Panc1 (cell line): ENCODE measurements at regions not wholly inside any gene's neighbourhood (a gene's known extent, or its start where the extent isn't known, plus 50 kb on each side); places are given as distances from the start of the nearest gene placed in this dataset.

ENCODE experiments used
- ATAC-seq: fragments of 200-7000 bp; cut with Tn5 transposase; 2 replicates; pipeline ENCODE4 v1.9.1; 2020; ENCODE audit warnings: mild to moderate bottlenecking, moderate library complexity
- BruUV-seq: library from RNA; stranded (reverse); fragments of 400-500 nt; replicated peaks from 2 replicates; lab custom pipeline; 2021; lab: Mats Ljungman, UMichigan
- CTCF ChIA-PET: fragments of 300-600 bp; sonication (Branson Sonifier 250); formaldehyde crosslinking; loops from one replicate; lab custom pipeline; 2022; ENCODE audit warnings: antibody characterized with exemption; lab: Charles Lee
- POLR2A ChIA-PET: fragments of 300-600 bp; sonication (Branson Sonifier 250); formaldehyde crosslinking; loops from one replicate; lab custom pipeline; 2022; ENCODE audit warnings: antibody characterized with exemption; lab: Charles Lee
- DNase-seq: peaks from one replicate; pipeline ENCODE4 v3.0.0-alpha.2; 2010; ENCODE audit warnings: low read depth, low spot score
- H3K27ac ChIP-seq: 2 replicates; pipeline ENCODE4 v1.5.1; 2011; ENCODE audit warnings: mild to moderate bottlenecking, low read length, inconsistent platforms
- H3K27me3 ChIP-seq: fragments of 200-500 bp; sonication (Bioruptor generic); 2 replicates; pipeline ENCODE4 v1.6.0; 2014; ENCODE audit warnings: low read length, inconsistent platforms; ENCODE audit not compliant: control insufficient read depth, insufficient read depth
- H3K36me3 ChIP-seq: fragments of 200-500 bp; sonication (Bioruptor generic); 2 replicates; pipeline ENCODE4 v1.5.1; 2014; ENCODE audit warnings: inconsistent platforms, mild to moderate bottlenecking, low read length, moderate library complexity; ENCODE audit not compliant: control insufficient read depth, insufficient read depth
- H3K4me1 ChIP-seq: 2 replicates; pipeline ENCODE4 v1.5.1; 2011; ENCODE audit warnings: inconsistent platforms, mild to moderate bottlenecking, low read length, moderate library complexity; ENCODE audit not compliant: control insufficient read depth, insufficient read depth
- H3K4me3 ChIP-seq, 2 experiments: 2 replicates each; pipeline ENCODE4 v1.5.1; 2011 to 2012; ENCODE audit warnings: low read depth in 2 of 2, low read length in 2 of 2, mild to moderate bottlenecking in 2 of 2, inconsistent platforms in 1 of 2, moderate library complexity in 1 of 2
- H3K9me3 ChIP-seq: fragments of 200-500 bp; sonication (Bioruptor generic); 2 replicates; pipeline ENCODE4 v1.5.1; 2014; ENCODE audit warnings: low read depth, mild to moderate bottlenecking, inconsistent platforms, low read length, moderate library complexity; ENCODE audit not compliant: control insufficient read depth, insufficient read depth
- POLR2AphosphoS5 ChIP-seq: IDR thresholded peaks from 2 replicates; pipeline ENCODE4 v1.6.1; 2012; ENCODE audit warnings: mild to moderate bottlenecking, low read depth, low read length, moderate library complexity
- SIN3A ChIP-seq: IDR thresholded peaks from 2 replicates; pipeline ENCODE4 v1.6.1; 2012; ENCODE audit warnings: low read depth, mild to moderate bottlenecking, low read length, moderate library complexity, borderline replicate concordance; ENCODE audit not compliant: insufficient read depth
- TCF7L2 ChIP-seq: IDR thresholded peaks from 2 replicates; pipeline ENCODE4 v1.6.1; 2011; ENCODE audit warnings: mild to moderate bottlenecking, low read depth, low read length, inconsistent platforms
- in situ Hi-C: cut with HindIII; loops from 2 replicates; pipeline ENCODE4 v1.10.0; 2016; ENCODE audit warnings: low sequenced_read_pairs, low pct_unique_long_range_greater_than_20kb
- intact Hi-C: fragments of 100-400 bp; cut with micrococcal nuclease; formaldehyde crosslinking; loops from one replicate; pipeline ENCODE4 v1.10.0; 2022; ENCODE audit not compliant: unreplicated experiment
- TF ChIP-seq, protein P1 (sequence below), 2 experiments: IDR thresholded peaks; 2 replicates each; pipeline ENCODE4 v1.6.1; 2011 to 2012; ENCODE audit warnings: low read depth in 2 of 2, control low read depth in 1 of 2, low read length in 1 of 2, mild to moderate bottlenecking in 1 of 2, moderate library complexity in 1 of 2; ENCODE audit not compliant: insufficient read depth in 1 of 2
- TF ChIP-seq, protein P2 (sequence below): fragments of 450-650 bp; IDR thresholded peaks from 2 replicates; pipeline ENCODE4 v1.5.1; 2017; ENCODE audit warnings: mild to moderate bottlenecking

DNA sequence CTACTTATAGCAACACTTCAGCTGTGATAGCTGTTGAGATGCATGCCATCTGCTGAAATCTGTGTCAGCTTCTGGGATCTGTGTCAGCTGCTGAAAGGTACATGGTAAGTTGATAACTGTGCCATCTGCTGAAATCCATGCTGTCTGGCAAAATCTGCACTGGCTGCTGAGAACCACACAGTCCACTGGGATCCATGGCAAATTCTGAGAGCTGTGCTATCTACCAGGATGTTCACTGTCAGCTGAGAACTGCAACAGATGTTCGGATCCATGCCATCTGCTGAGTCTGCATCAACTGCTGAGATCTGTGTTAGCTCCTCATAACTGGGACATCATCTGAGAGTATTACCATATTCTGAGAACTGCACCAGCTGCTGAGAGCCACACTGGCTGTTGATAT lies 430.5 kb upstream of the POU3F4 start:
- no peaks in the 10 kb centered on the region for H3K27me3 ChIP-seq
- ChIA-PET POLR2A (no interaction called here), CTCF (no interaction called here)
- H3K9me3 ChIP-seq = no peaks in the 10 kb centered on the region
- no peak overlapping the region for H3K4me3 ChIP-seq
- in situ Hi-C loops (no loop called here), intact Hi-C loops (no loop called here)
- ATAC-seq (no peak), DNase-seq (no peak)
- TF ChIP-seq, protein P1, sequence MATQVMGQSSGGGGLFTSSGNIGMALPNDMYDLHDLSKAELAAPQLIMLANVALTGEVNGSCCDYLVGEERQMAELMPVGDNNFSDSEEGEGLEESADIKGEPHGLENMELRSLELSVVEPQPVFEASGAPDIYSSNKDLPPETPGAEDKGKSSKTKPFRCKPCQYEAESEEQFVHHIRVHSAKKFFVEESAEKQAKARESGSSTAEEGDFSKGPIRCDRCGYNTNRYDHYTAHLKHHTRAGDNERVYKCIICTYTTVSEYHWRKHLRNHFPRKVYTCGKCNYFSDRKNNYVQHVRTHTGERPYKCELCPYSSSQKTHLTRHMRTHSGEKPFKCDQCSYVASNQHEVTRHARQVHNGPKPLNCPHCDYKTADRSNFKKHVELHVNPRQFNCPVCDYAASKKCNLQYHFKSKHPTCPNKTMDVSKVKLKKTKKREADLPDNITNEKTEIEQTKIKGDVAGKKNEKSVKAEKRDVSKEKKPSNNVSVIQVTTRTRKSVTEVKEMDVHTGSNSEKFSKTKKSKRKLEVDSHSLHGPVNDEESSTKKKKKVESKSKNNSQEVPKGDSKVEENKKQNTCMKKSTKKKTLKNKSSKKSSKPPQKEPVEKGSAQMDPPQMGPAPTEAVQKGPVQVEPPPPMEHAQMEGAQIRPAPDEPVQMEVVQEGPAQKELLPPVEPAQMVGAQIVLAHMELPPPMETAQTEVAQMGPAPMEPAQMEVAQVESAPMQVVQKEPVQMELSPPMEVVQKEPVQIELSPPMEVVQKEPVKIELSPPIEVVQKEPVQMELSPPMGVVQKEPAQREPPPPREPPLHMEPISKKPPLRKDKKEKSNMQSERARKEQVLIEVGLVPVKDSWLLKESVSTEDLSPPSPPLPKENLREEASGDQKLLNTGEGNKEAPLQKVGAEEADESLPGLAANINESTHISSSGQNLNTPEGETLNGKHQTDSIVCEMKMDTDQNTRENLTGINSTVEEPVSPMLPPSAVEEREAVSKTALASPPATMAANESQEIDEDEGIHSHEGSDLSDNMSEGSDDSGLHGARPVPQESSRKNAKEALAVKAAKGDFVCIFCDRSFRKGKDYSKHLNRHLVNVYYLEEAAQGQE (IDR thresholded peaks at IDR 0.05; ENCODE audit: insufficient read depth in 1 of 2, low read depth in 2 of 2, low read length in 1 of 2) = no peak
- TF ChIP-seq, protein P2, sequence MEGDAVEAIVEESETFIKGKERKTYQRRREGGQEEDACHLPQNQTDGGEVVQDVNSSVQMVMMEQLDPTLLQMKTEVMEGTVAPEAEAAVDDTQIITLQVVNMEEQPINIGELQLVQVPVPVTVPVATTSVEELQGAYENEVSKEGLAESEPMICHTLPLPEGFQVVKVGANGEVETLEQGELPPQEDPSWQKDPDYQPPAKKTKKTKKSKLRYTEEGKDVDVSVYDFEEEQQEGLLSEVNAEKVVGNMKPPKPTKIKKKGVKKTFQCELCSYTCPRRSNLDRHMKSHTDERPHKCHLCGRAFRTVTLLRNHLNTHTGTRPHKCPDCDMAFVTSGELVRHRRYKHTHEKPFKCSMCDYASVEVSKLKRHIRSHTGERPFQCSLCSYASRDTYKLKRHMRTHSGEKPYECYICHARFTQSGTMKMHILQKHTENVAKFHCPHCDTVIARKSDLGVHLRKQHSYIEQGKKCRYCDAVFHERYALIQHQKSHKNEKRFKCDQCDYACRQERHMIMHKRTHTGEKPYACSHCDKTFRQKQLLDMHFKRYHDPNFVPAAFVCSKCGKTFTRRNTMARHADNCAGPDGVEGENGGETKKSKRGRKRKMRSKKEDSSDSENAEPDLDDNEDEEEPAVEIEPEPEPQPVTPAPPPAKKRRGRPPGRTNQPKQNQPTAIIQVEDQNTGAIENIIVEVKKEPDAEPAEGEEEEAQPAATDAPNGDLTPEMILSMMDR = no peak
- TF ChIP-seq TCF7L2 (no peak), SIN3A (no peak), POLR2AphosphoS5 (no peak)
- no peaks in the 10 kb centered on the region for H3K4me1 ChIP-seq
- BruUV-seq = no TSS peak
- no peak overlapping the region for H3K27ac ChIP-seq
- H3K36me3 ChIP-seq = no peaks in the 10 kb centered on the region

DNA sequence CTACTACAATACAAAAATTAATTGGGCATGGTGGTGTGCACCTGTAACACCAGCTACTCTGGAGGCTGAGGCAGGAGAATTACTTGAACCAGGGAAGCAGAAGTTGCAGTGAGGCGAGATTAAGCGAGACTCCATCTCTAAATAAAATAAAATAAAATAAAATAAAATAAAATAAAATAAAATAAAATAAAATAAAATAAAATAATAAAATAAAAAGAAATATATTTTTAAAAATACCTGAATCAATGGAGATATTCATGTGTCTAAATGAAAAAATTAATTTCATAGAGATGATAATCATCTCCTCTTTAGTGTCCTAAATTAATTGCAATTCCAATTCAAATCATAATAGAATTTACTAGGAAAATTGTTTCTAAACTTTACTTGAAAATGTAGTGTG lies 406.1 kb upstream of the POU3F4 start:
- intact Hi-C loops (no loop called here), in situ Hi-C loops (no loop called here)
- Histone ChIP-seq H3K4me3 (no peak overlapping the region), H3K4me1 (no peaks in the 10 kb centered on the region), H3K9me3 (no peaks in the 10 kb centered on the region), H3K27ac (no peak overlapping the region), H3K27me3 (no peaks in the 10 kb centered on the region), H3K36me3 (no peaks in the 10 kb centered on the region)
- POLR2A ChIA-PET = no interaction called here
- DNase-seq = no peak
- BruUV-seq = no TSS peak
- CTCF ChIA-PET = no interaction called here
- no peak for TF ChIP-seq POLR2AphosphoS5
- ATAC-seq = no peak

DNA sequence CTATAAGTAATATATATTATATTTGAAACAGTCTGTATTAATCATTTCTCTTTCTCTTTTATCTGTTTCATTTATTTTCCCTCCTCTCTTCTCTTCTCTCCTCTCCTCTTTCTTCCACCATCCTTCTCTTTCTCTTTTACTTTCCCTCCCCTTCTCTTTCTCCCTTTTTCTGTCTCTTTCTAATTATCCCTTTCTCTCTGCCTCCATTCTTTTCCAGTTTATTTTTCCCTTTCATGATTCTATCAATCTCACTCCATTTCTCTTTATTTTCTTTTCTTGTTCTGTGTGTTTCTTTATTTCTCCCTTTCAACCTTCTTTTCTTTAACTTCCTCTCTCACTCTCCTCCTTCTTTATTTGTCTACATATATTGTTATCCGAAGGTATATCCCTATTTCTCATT lies 399.8 kb upstream of the POU3F4 start:
- H3K27me3 ChIP-seq = no peaks in the 10 kb centered on the region
- in situ Hi-C loops = no loop called here
- POLR2A ChIA-PET = no interaction called here
- no peaks in the 10 kb centered on the region for H3K4me1 ChIP-seq
- DNase-seq = no peak
- H3K9me3 ChIP-seq = no peaks in the 10 kb centered on the region
- no peak overlapping the region for H3K4me3 ChIP-seq
- intact Hi-C loops = no loop called here
- CTCF ChIA-PET = no interaction called here
- no peak overlapping the region for H3K27ac ChIP-seq
- ATAC-seq = no peak
- BruUV-seq = no TSS peak
- no peaks in the 10 kb centered on the region for H3K36me3 ChIP-seq
- TF ChIP-seq, protein P1 (IDR thresholded peaks at IDR 0.05; ENCODE audit: insufficient read depth in 1 of 2, low read depth in 2 of 2, low read length in 1 of 2) = no peak
